ENCODE measurements at regions not wholly inside any gene's neighbourhood (a gene's known extent, or its start where the extent isn't known, plus 50 kb on each side); places are given as distances from the start of the nearest gene placed in this dataset.

GRCh38 chr18:5632041-5632440 is 88.2 kb upstream of the EPB41L3 start:
- ATAC-seq: no peak

- no peak for ATAC-seq
These were observed 87.2 kb upstream of the EPB41L3 start for GRCh38 chr18:5630900-5631413.

GRCh38 chr18:5630057-5630899 is 86.5 kb upstream of the EPB41L3 start:
- peak; percentile 63 to 66 for ATAC-seq

- ATAC-seq: no peak
These were observed 84.9 kb upstream of the EPB41L3 start for GRCh38 chr18:5628512-5629255.

GRCh38 chr18:5627776-5628511 is 84.1 kb upstream of the EPB41L3 start:
- ATAC-seq: no peak

GRCh38 chr18:5626130-5626880 is 82.5 kb upstream of the EPB41L3 start:
- ATAC-seq: no peak

- no peak for ATAC-seq
These were observed 81.3 kb upstream of the EPB41L3 start for GRCh38 chr18:5625076-5625475.

GRCh38 chr18:5622905-5623304 is 79.1 kb upstream of the EPB41L3 start:
- ATAC-seq: no peak

- no peak for ATAC-seq
These were observed 76.5 kb upstream of the EPB41L3 start for GRCh38 chr18:5620289-5620688.

GRCh38 chr18:5619376-5619775 is 75.6 kb upstream of the EPB41L3 start:
- ATAC-seq: no peak

- no peak for ATAC-seq
These were observed 74.4 kb upstream of the EPB41L3 start for GRCh38 chr18:5618047-5618688.

GRCh38 chr18:5611221-5611620 is 67.4 kb upstream of the EPB41L3 start:
- ATAC-seq: no peak

GRCh38 chr18:5608846-5609245 is 65.0 kb upstream of the EPB41L3 start:
- ATAC-seq: no peak

- no peak for ATAC-seq
These were observed 63.2 kb upstream of the EPB41L3 start for GRCh38 chr18:5606951-5607350.

- ATAC-seq: no peak
These were observed 61.0 kb upstream of the EPB41L3 start for GRCh38 chr18:5604778-5605177.

GRCh38 chr18:5603153-5603552 is 59.4 kb upstream of the EPB41L3 start:
- ATAC-seq: no peak

GRCh38 chr18:5601188-5601624 is 57.4 kb upstream of the EPB41L3 start:
- ATAC-seq: no peak

GRCh38 chr18:5600378-5601071 is 56.7 kb upstream of the EPB41L3 start:
- no peak for ATAC-seq

- ATAC-seq: no peak
These were observed 52.8 kb upstream of the EPB41L3 start for GRCh38 chr18:5596585-5596984.

All from activated CD4-positive, CD25-positive, alpha-beta regulatory T cell treated with anti-CD3 and anti-CD28 coated beads, Interleukin-2, amount 50 U/mL, for 24 hours (primary cell).